ENCODE measurements at regions not wholly inside any gene's neighbourhood (a gene's known extent, or its start where the extent isn't known, plus 50 kb on each side); places are given as distances from the start of the nearest gene placed in this dataset.
A peak's percentile ranks its signal among the peaks of the same experiment; 100 is the strongest.

DNA sequence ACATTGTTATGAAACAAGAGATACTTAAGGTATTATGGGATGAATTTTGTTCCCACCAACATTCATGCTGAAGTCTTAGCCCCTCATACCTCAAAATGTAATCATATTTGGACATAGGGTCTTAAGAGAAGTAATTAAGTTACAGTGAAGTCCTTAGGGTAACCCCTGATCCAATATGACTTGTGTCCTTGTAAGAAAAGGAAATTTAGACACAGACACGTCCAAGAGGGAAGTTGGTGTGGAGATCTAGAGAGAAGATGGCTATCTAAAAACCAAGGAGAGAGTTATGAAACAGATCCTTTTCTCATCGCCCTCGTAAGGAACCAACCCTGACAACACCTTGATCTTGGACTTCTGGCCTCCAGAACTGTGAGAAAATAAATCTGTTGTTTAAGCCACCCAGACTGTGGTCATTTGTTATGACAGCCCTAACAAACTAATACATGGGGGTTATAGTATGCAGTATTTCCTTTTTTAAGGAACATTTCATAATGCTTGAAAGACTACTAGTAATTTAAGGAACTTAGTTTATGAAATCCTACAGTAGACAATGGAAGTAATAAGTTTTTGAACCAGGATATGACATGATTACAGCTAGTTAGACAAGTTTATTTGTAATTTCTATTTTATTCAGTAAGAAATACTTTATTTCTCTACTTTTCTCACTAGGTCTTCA is 875.5 kb upstream of the ADGRL2 start:
- Histone ChIP-seq H3K36me3 (ENCODE audit: control insufficient read depth in 4 of 4, insufficient read depth in 4 of 4, low read length in 4 of 4) (no peaks in the 10 kb centered on the region), H3K4me3 (no peak overlapping the region), H3K27ac (ENCODE audit: low read depth in 1 of 2, low read length in 1 of 2) (no peak overlapping the region), H3K27me3 (ENCODE audit: control insufficient read depth in 3 of 3, insufficient read depth in 3 of 3, low read length in 2 of 3) (no peaks in the 10 kb centered on the region), H3K9ac (ENCODE audit: insufficient read depth in 1 of 2, low read length in 2 of 2) (no peak overlapping the region), H3K4me1 (ENCODE audit: control insufficient read depth in 5 of 5, insufficient read depth in 5 of 5, low read length in 5 of 5) (no peaks in the 10 kb centered on the region), H3K9me3 (ENCODE audit: control insufficient read depth in 4 of 4, insufficient read depth in 3 of 4, low read length in 3 of 4) (peaks cover 0 to 4% (median 1%) of the 10 kb centered on the region in 4 donors)
- ATAC-seq (ENCODE audit: insufficient read depth, low FRiP score) = peak; percentile 19
- DNase-seq = no peak
- 27 to 68% methylated on average over 3 of the region's 3 CpGs for WGBS, 2 donors
- TF ChIP-seq CTCF (IDR thresholded peaks at IDR 0.05; ENCODE audit: control extremely low read depth, extremely low read depth) = no peak

DNA sequence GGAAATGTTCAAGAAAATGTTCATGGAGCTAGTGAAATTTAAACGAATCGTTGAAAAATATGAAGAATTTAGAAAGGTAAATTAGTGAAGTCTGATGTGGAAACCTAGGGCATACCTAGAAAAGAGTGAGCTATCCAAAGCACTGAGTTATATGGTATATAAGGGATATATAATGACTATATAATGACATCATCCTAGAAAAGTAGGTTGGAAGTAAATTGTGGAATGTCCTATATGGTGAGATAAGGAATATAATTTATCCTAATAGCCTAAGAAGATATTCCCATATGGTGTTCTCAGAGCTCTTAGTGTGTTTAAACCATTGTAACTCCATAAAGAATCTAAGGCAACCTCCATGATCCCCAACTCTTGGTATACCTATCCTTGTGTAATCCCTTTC is 876.4 kb upstream of the ADGRL2 start:
- DNase-seq (no peak), ATAC-seq (ENCODE audit: insufficient read depth, low FRiP score) (no peak)
- H3K27ac ChIP-seq (ENCODE audit: low read depth in 1 of 2, low read length in 1 of 2) = no peak overlapping the region
- H3K4me1 ChIP-seq (ENCODE audit: control insufficient read depth in 5 of 5, insufficient read depth in 5 of 5, low read length in 5 of 5) = no peaks in the 10 kb centered on the region
- H3K36me3 ChIP-seq (ENCODE audit: control insufficient read depth in 4 of 4, insufficient read depth in 4 of 4, low read length in 4 of 4) = no peaks in the 10 kb centered on the region
- no peak for TF ChIP-seq CTCF (IDR thresholded peaks at IDR 0.05; ENCODE audit: control extremely low read depth, extremely low read depth)
- no peak overlapping the region for H3K4me3 ChIP-seq
- H3K9ac ChIP-seq (ENCODE audit: insufficient read depth in 1 of 2, low read length in 2 of 2) = no peak overlapping the region
- no peaks in the 10 kb centered on the region for H3K27me3 ChIP-seq (ENCODE audit: control insufficient read depth in 3 of 3, insufficient read depth in 3 of 3, low read length in 2 of 3)
- 94 to 97% methylated on average over 2 of the region's 2 CpGs for WGBS, 2 donors
- peaks cover 0 to 2% (median 0%) of the 10 kb centered on the region in 4 donors for H3K9me3 ChIP-seq (ENCODE audit: control insufficient read depth in 4 of 4, insufficient read depth in 3 of 4, low read length in 3 of 4)

- H3K27ac ChIP-seq (ENCODE audit: low read depth in 1 of 2, low read length in 1 of 2) = no peak overlapping the region
- 72 to 90% methylated on average over 1 of the region's 1 CpG for WGBS, 2 donors
- DNase-seq = no peak
- H3K9me3 ChIP-seq (ENCODE audit: control insufficient read depth in 4 of 4, insufficient read depth in 3 of 4, low read length in 3 of 4) = peaks cover 0 to 2% (median 0%) of the 10 kb centered on the region in 4 donors
- no peak for TF ChIP-seq CTCF (IDR thresholded peaks at IDR 0.05; ENCODE audit: control extremely low read depth, extremely low read depth)
- no peak for ATAC-seq (ENCODE audit: insufficient read depth, low FRiP score)
- H3K9ac ChIP-seq (ENCODE audit: insufficient read depth in 1 of 2, low read length in 2 of 2) = no peak overlapping the region
- H3K27me3 ChIP-seq (ENCODE audit: control insufficient read depth in 3 of 3, insufficient read depth in 3 of 3, low read length in 2 of 3) = no peaks in the 10 kb centered on the region
- no peaks in the 10 kb centered on the region for H3K4me1 ChIP-seq (ENCODE audit: control insufficient read depth in 5 of 5, insufficient read depth in 5 of 5, low read length in 5 of 5)
- H3K4me3 ChIP-seq = no peak overlapping the region
- no peaks in the 10 kb centered on the region for H3K36me3 ChIP-seq (ENCODE audit: control insufficient read depth in 4 of 4, insufficient read depth in 4 of 4, low read length in 4 of 4)
These were observed 877.8 kb upstream of the ADGRL2 start for GRCh38 chr1:80922906-80923305.

DNA sequence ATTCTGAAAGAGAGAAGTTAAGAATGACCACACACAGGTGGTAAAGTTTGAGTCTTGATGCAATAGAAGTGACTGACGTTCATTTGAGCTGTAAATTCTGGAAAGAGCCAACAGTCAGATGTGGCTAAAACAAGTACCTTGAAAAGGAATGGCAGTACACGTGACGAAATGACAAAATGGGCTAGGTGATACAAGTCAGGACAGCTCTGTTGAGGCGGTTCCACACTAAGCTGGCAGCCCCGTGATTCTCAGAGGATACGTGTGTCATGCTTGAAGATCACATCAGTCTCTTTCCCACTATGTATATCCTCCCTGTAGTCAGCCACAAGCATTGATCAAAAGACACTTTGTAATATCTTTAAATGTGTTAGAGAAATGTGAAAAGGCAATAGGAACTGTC is 881.3 kb upstream of the ADGRL2 start:
- WGBS, 2 donors = 83% methylated on average over 6 of the region's 6 CpGs
- ATAC-seq (ENCODE audit: insufficient read depth, low FRiP score) (no peak), DNase-seq (no peak)
- Histone ChIP-seq H3K27me3 (ENCODE audit: control insufficient read depth in 3 of 3, insufficient read depth in 3 of 3, low read length in 2 of 3) (no peaks in the 10 kb centered on the region), H3K36me3 (ENCODE audit: control insufficient read depth in 4 of 4, insufficient read depth in 4 of 4, low read length in 4 of 4) (no peaks in the 10 kb centered on the region), H3K9me3 (ENCODE audit: control insufficient read depth in 4 of 4, insufficient read depth in 3 of 4, low read length in 3 of 4) (peaks cover 0 to 2% (median 0%) of the 10 kb centered on the region in 4 donors), H3K4me3 (no peak overlapping the region), H3K27ac (ENCODE audit: low read depth in 1 of 2, low read length in 1 of 2) (no peak overlapping the region), H3K9ac (ENCODE audit: insufficient read depth in 1 of 2, low read length in 2 of 2) (no peak overlapping the region), H3K4me1 (ENCODE audit: control insufficient read depth in 5 of 5, insufficient read depth in 5 of 5, low read length in 5 of 5) (no peaks in the 10 kb centered on the region)
- no peak for TF ChIP-seq CTCF (IDR thresholded peaks at IDR 0.05; ENCODE audit: control extremely low read depth, extremely low read depth)

Data from lung (tissue), 11 donors.